HL-60 (cell line): ENCODE measurements at regions not wholly inside any gene's neighbourhood (a gene's known extent, or its start where the extent isn't known, plus 50 kb on each side); places are given as distances from the start of the nearest gene placed in this dataset.

Experiments
- DNase-seq, 2 experiments: peaks; one replicate each; pipeline ENCODE4 v3.0.0-alpha.2; 2010 to 2020; ENCODE audit warnings: low read depth in 1 of 2, low spot score in 1 of 2
- H3K27ac ChIP-seq: fragments of 250-450 bp; sonication (Bioruptor Pico); replicated peaks from 2 replicates; pipeline ENCODE4 v1.5.1; 2020; ENCODE audit warnings: mild to moderate bottlenecking, moderate library complexity
- H3K27me3 ChIP-seq: fragments of 250-450 bp; sonication (Bioruptor Pico); 2 replicates; pipeline ENCODE4 v1.5.1; 2021; ENCODE audit warnings: mild to moderate bottlenecking, moderate library complexity; ENCODE audit not compliant: insufficient read depth, poor library complexity, severe bottlenecking
- H3K4me3 ChIP-seq: replicated peaks from 2 replicates; pipeline ENCODE4 v1.5.1; 2011; ENCODE audit warnings: mild to moderate bottlenecking, control low read depth, low read length; ENCODE audit not compliant: insufficient read depth
- GABPA ChIP-seq: IDR thresholded peaks from 2 replicates; pipeline ENCODE4 v1.6.1; 2012; ENCODE audit warnings: low read depth
- POLR2AphosphoS5 ChIP-seq: IDR thresholded peaks from 2 replicates; pipeline ENCODE4 v1.6.1; 2012; ENCODE audit warnings: low read depth
- SPI1 ChIP-seq: IDR thresholded peaks from 2 replicates; pipeline ENCODE4 v1.6.1; 2012; ENCODE audit warnings: low read depth, mild to moderate bottlenecking, borderline replicate concordance
- TF ChIP-seq, protein P1 (sequence below): IDR thresholded peaks from 2 replicates; pipeline ENCODE4 v1.6.1; 2012; ENCODE audit warnings: low read depth; ENCODE audit not compliant: insufficient replicate concordance
- TF ChIP-seq, protein P2 (sequence below): IDR thresholded peaks from one replicate; pipeline ENCODE4 v1.5.1; 2011; ENCODE audit warnings: low read length, control low read depth, inconsistent platforms; ENCODE audit not compliant: insufficient read depth

- Histone ChIP-seq H3K27ac (no peak overlapping the region), H3K4me3 (no peak overlapping the region), H3K27me3 (peaks cover 6% of the 10 kb centered on the region)
- TF ChIP-seq POLR2AphosphoS5 (no peak), SPI1 (no peak), GABPA (no peak)
- TF ChIP-seq, protein P1, sequence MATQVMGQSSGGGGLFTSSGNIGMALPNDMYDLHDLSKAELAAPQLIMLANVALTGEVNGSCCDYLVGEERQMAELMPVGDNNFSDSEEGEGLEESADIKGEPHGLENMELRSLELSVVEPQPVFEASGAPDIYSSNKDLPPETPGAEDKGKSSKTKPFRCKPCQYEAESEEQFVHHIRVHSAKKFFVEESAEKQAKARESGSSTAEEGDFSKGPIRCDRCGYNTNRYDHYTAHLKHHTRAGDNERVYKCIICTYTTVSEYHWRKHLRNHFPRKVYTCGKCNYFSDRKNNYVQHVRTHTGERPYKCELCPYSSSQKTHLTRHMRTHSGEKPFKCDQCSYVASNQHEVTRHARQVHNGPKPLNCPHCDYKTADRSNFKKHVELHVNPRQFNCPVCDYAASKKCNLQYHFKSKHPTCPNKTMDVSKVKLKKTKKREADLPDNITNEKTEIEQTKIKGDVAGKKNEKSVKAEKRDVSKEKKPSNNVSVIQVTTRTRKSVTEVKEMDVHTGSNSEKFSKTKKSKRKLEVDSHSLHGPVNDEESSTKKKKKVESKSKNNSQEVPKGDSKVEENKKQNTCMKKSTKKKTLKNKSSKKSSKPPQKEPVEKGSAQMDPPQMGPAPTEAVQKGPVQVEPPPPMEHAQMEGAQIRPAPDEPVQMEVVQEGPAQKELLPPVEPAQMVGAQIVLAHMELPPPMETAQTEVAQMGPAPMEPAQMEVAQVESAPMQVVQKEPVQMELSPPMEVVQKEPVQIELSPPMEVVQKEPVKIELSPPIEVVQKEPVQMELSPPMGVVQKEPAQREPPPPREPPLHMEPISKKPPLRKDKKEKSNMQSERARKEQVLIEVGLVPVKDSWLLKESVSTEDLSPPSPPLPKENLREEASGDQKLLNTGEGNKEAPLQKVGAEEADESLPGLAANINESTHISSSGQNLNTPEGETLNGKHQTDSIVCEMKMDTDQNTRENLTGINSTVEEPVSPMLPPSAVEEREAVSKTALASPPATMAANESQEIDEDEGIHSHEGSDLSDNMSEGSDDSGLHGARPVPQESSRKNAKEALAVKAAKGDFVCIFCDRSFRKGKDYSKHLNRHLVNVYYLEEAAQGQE = no peak
- TF ChIP-seq, protein P2, sequence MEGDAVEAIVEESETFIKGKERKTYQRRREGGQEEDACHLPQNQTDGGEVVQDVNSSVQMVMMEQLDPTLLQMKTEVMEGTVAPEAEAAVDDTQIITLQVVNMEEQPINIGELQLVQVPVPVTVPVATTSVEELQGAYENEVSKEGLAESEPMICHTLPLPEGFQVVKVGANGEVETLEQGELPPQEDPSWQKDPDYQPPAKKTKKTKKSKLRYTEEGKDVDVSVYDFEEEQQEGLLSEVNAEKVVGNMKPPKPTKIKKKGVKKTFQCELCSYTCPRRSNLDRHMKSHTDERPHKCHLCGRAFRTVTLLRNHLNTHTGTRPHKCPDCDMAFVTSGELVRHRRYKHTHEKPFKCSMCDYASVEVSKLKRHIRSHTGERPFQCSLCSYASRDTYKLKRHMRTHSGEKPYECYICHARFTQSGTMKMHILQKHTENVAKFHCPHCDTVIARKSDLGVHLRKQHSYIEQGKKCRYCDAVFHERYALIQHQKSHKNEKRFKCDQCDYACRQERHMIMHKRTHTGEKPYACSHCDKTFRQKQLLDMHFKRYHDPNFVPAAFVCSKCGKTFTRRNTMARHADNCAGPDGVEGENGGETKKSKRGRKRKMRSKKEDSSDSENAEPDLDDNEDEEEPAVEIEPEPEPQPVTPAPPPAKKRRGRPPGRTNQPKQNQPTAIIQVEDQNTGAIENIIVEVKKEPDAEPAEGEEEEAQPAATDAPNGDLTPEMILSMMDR = no peak
- no peak for DNase-seq
These were observed 156.3 kb upstream of the FST start for GRCh38 chr5:53323943-53324642.

DNA sequence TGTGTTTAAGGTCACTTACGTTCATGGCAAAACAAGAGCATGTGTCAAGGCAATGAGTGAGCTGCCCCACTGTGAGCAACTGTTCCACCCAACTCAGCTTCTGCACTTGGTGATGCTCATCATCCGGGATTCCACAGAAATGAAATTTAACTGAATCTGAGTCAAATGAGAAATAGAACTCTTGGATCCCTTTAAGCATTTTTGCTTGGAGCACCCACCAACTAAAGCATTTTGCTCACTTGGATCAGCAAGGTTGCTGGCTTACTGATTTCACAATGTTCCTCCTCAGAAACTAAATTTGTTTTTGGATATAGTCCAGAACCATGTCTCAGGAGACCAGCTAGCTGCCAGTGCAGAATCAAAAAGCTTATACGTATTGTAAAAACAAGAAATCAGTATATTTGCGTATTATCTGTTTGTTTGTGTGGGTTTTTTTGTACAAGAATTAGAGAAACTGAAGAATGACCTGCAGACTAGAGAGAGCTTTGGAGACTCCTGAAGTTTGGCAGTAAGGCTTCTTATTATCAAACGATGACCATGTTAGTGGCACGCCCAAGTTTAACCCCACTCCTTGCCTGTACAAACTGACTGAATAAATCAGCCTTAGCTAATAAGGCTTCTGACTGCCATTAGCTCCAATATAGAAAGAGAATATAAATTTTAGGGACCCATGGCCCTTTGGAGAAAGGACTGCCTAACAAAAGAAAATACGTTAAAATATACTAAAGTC, 153.8 kb upstream of the FST start:
- TF ChIP-seq, protein P2 = no peak
- TF ChIP-seq POLR2AphosphoS5 = no peak
- TF ChIP-seq, protein P1 = no peak
- TF ChIP-seq GABPA = no peak
- TF ChIP-seq SPI1 = no peak
- DNase-seq = no peak
- Histone ChIP-seq H3K27ac (no peak overlapping the region), H3K4me3 (no peak overlapping the region), H3K27me3 (peaks cover 3% of the 10 kb centered on the region)

GRCh38 chr5:53327811-53328334, 152.6 kb upstream of the FST start:
- DNase-seq = no peak
- no peak overlapping the region for H3K27ac ChIP-seq
- no peak overlapping the region for H3K4me3 ChIP-seq
- H3K27me3 ChIP-seq = peaks cover 3% of the 10 kb centered on the region
- TF ChIP-seq GABPA = no peak
- TF ChIP-seq, protein P2 = no peak
- TF ChIP-seq, protein P1 = no peak
